Stimulated activated CD8-positive, alpha-beta memory T cell treated with anti-CD3 and anti-CD28 coated beads, Interleukin-7, amount 100 ng/mL, for 24 hours (primary cell): ENCODE measurements at regions not wholly inside any gene's neighbourhood (a gene's known extent, or its start where the extent isn't known, plus 50 kb on each side); places are given as distances from the start of the nearest gene placed in this dataset.
"Not testable (repeated sequence)": the region's sequence is repeated elsewhere in the genome, so short reads cannot be mapped to it uniquely, and the experiment has no call there.

Source experiments
- DNase-seq: peaks from one replicate; pipeline ENCODE4 v3.0.0-alpha.2; 2020; ENCODE audit warnings: low read depth

- not testable (repeated sequence) for DNase-seq
These were observed 1472.2 kb downstream of the FOXD4L5 start for GRCh38 chr9:63812822-63813221.

GRCh38 chr9:63804205-63804604, 1480.8 kb downstream of the FOXD4L5 start:
- DNase-seq = not testable (repeated sequence)

GRCh38 chr9:63794081-63794685, 1490.8 kb downstream of the FOXD4L5 start:
- not testable (repeated sequence) for DNase-seq

GRCh38 chr9:63787454-63787853, 1497.6 kb downstream of the FOXD4L5 start:
- not testable (repeated sequence) for DNase-seq

- not testable (repeated sequence) for DNase-seq
These were observed 1500.0 kb downstream of the FOXD4L5 start for GRCh38 chr9:63785059-63785458.

DNA sequence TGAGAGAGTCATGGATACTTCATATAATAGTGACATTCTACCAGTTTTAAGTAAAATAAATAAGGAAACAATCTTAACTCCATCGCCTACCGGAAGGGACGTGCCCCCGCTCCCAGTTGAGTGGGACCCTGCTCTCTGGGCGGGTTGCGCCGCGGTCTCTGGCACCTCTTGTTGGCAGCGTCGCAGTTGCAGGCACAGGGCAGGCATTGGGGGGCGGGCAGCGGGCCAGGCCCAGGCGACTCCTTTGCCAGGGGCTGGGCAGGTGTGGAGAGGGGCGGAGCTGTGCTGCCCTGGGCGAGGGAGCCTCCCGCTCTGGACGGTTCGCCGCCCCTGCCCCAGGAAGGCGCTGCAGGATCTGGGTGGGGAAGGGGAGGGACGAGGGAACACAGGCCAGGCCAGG, 1500.6 kb downstream of the FOXD4L5 start:
- DNase-seq = not testable (repeated sequence)

DNA sequence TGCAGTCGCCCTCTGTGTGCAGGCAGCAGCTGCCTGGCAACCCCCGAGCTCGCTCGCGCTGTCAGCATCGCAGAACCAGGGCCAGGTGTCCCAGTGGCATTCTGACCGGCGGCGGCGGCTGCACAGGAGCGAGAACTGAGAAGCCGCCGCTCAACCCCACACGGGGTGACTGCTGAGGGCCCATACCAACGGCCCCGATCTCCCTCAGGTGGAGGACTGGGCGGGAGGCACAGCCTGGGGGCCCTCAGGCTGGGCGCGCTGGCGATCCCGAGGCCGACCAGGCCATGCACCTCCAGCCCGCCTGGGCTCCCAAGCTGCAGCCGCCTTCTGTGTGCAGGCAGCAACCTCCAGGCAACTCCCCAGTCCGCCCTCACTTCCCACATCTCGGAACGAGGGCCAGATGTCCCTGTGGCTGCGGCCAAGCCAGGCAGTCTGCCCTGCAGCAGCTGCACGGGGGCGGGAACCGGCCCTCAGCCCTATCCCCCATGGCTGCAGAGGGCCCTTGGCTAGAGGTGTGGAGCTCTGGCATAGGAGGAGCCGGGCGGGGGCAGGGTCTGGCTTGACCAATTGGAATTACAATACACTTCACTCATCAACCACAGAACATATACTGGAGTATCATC, 1503.1 kb downstream of the FOXD4L5 start:
- not testable (repeated sequence) for DNase-seq

DNA sequence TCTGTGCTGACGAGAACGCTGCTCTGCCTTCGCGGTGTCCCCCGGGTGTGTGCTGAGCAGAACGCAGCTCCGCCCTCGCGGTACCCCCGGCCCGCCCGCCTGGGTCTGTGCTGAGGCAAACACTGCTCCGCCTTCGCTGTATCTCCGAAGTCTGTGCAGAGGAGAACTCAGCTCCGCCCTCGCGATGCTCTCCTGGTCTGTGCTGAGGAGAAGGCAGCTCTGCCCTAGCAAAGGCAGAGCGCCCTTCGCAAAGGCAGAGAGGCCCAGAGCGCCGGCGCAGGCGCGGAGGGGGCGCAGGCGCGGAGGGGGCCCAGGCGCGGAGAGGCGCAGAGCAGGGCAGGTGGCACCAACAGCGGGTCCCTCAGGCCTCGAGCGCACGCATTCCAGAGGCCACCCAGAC, 1503.6 kb downstream of the FOXD4L5 start:
- not testable (repeated sequence) for DNase-seq

GRCh38 chr9:63776220-63776619, 1508.8 kb downstream of the FOXD4L5 start:
- DNase-seq = not testable (repeated sequence)

- not testable (repeated sequence) for DNase-seq
These were observed 1510.0 kb downstream of the FOXD4L5 start for GRCh38 chr9:63775092-63775426.

GRCh38 chr9:63774369-63775091, 1510.5 kb downstream of the FOXD4L5 start:
- not testable (repeated sequence) for DNase-seq

- not testable (repeated sequence) for DNase-seq
These were observed 1522.8 kb downstream of the FOXD4L5 start for GRCh38 chr9:63762230-63762629.

GRCh38 chr9:63729021-63729420, 1556.0 kb downstream of the FOXD4L5 start:
- not testable (repeated sequence) for DNase-seq

GRCh38 chr9:63728287-63728686, 1556.7 kb downstream of the FOXD4L5 start:
- no peak for DNase-seq

DNA sequence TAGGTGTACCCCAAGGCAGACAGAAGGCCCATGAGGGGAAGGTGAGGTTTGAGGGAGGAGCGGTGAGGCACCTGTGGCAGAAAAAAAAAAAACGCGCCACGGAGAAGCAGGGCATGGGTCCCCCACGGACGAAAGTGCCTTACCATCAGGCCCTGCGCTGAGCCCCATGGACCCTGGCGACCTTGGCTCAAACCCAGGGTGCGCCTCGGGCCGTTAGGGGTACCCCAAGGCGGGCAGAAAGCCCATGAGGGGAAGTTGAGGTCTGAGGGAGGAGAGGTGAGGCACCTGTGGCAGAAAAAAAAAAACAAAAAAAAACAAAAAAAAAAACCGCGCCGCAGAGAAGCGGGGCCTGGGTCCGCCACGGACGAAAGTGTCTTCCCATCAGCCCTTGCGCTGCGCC, 1576.7 kb downstream of the FOXD4L5 start:
- not testable (repeated sequence) for DNase-seq

DNA sequence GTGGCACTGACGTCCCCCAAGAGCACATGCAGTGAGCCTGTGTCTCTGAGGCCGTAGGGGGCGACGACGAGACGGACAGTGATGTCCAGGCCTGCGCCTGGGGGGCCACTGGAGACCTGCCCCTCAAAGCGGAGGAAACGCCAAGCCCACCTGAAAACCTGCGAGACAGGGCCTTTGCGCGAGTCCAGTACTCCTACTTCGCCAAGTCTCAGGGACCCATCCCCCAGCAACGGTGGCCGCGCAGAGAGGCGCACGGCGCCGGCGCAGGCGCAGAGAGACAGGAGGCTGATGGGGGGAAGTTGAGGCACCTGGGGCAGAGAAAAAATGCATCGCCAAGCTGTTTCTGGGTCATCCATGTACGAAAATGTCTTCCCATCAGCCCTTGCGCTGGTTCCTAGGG, 1580.6 kb downstream of the FOXD4L5 start:
- not testable (repeated sequence) for DNase-seq

DNA sequence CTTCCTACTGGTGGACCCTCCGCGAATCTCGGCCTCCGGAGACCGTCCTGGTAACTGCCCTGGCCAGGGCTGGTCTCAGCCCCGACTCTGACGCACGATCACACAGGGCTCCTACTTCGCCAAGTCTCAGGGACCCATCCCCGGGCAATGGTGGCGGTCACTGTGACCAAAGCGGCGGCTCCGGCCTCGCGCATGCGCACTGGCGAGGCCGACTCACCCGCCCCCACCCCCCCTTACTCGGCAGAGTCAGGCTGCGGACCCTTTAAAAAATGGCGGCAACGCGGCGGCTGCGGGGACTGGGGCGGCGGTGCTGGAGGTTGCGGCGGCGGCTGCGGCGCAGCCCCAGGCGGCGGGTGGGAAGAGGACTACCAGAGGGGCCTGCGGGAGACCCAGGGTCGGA, 1581.3 kb downstream of the FOXD4L5 start:
- not testable (repeated sequence) for DNase-seq

GRCh38 chr9:63703138-63703665, 1581.8 kb downstream of the FOXD4L5 start:
- DNase-seq = not testable (repeated sequence)
